HCT116 (cell line): ENCODE measurements at regions not wholly inside any gene's neighbourhood (a gene's known extent, or its start where the extent isn't known, plus 50 kb on each side); places are given as distances from the start of the nearest gene placed in this dataset.

Experiments used
- ATAC-seq: fragments of 200-7000 bp; cut with Tn5 transposase; 2 replicates; pipeline ENCODE4 v1.9.1; 2020; ENCODE audit warnings: mild to moderate bottlenecking, moderate library complexity
- BruUV-seq: library from RNA; stranded (reverse); fragments of 400-500 nt; replicated peaks from 2 replicates; lab custom pipeline; 2021; lab: Mats Ljungman, UMichigan
- CTCF ChIA-PET: fragments of 300-600 bp; sonication (Branson Sonifier 250); formaldehyde crosslinking; loops from one replicate; lab custom pipeline; 2021; ENCODE audit warnings: antibody characterized with exemption; lab: Charles Lee
- POLR2A ChIA-PET: fragments of 300-600, 350-600 bp; sonication (Branson Sonifier 250); formaldehyde crosslinking; loops from one replicate; lab custom pipeline; 2021; ENCODE audit warnings: antibody characterized with exemption; lab: Charles Lee
- RAD21 ChIA-PET, 2 experiments: fragments of 300-600 bp; sonication (Branson Sonifier 250); formaldehyde crosslinking; loops; one replicate each; lab custom pipeline; 2023; ENCODE audit warnings: low total read pairs in 2 of 2; ENCODE audit not compliant: uncharacterized antibody in 2 of 2, unreplicated experiment in 2 of 2, low non-redundant PET in 1 of 2; lab: Charles Lee
- DNase-seq: peaks from one replicate; pipeline ENCODE4 v3.0.0-alpha.2; 2010; ENCODE audit warnings: low read depth, low spot score
- H2AFZ ChIP-seq: fragments of 200-600 bp; shearing (Covaris generic), sonication (generic); 2 replicates; pipeline ENCODE4 v1.6.1; 2017; ENCODE audit warnings: low read depth, mixed run types, mixed read lengths, antibody characterized with exemption, low read length; ENCODE audit not compliant: poor library complexity, severe bottlenecking
- H3K27ac ChIP-seq: 2 replicates; pipeline ENCODE4 v1.5.1; 2012; ENCODE audit warnings: low read depth, low read length
- H3K27me3 ChIP-seq: fragments of 200-600 bp; sonication (generic); 2 replicates; pipeline ENCODE4 v1.6.1; 2016; ENCODE audit warnings: mixed run types, low read length, mixed read lengths; ENCODE audit not compliant: insufficient read depth
- H3K36me3 ChIP-seq, 2 experiments: fragments of 200-500 bp in 1 of 2; fragments of 200-600 bp in 1 of 2; sonication (Bioruptor generic) in 1 of 2; sonication (generic) in 1 of 2; 2 replicates each; pipeline versions ENCODE4 v1.5.1 to v1.6.1; 2014 to 2016; ENCODE audit warnings: low read length in 2 of 2, inconsistent platforms in 1 of 2, mixed read lengths in 1 of 2, mixed run types in 1 of 2; ENCODE audit not compliant: insufficient read depth in 2 of 2, control insufficient read depth in 1 of 2
- H3K4me1 ChIP-seq, 2 experiments: fragments of 200-600 bp in 1 of 2; sonication (generic) in 1 of 2; 2 replicates each; pipeline versions ENCODE4 v1.5.1 to v1.6.1; 2012 to 2017; ENCODE audit warnings: low read length in 2 of 2, inconsistent platforms in 1 of 2, mild to moderate bottlenecking in 1 of 2, mixed read lengths in 1 of 2, mixed run types in 1 of 2, moderate library complexity in 1 of 2; ENCODE audit not compliant: insufficient read depth in 2 of 2, control insufficient read depth in 1 of 2
- H3K4me2 ChIP-seq: fragments of 200-600 bp; sonication (generic); 2 replicates; pipeline ENCODE4 v1.6.1; 2017; ENCODE audit warnings: mixed run types, low read length, mixed read lengths
- H3K4me3 ChIP-seq, 2 experiments: fragments of 200-600 bp in 1 of 2; sonication (generic) in 1 of 2; replicated peaks in 1 of 2; 2 replicates each; pipeline ENCODE4 v1.5.1; 2011 to 2016; ENCODE audit warnings: low read length in 2 of 2, control low read depth in 1 of 2, low read depth in 1 of 2, mild to moderate bottlenecking in 1 of 2, mixed read lengths in 1 of 2, mixed run types in 1 of 2
- H3K79me2 ChIP-seq: fragments of 200-600 bp; sonication (generic); 2 replicates; pipeline ENCODE4 v1.6.1; 2017; ENCODE audit warnings: mild to moderate bottlenecking, mixed run types, low read length, moderate library complexity, mixed read lengths; ENCODE audit not compliant: insufficient read depth
- H3K9ac ChIP-seq: fragments of 200-600 bp; sonication (generic); 2 replicates; pipeline ENCODE4 v1.6.1; 2016; ENCODE audit warnings: low read length, mixed read lengths
- H3K9me2 ChIP-seq: fragments of 200-600 bp; sonication (generic), shearing (Covaris generic); 2 replicates; pipeline ENCODE4 v1.6.1; 2017; ENCODE audit warnings: mixed run types, mild to moderate bottlenecking, moderate library complexity; ENCODE audit not compliant: insufficient read depth
- H3K9me3 ChIP-seq, 2 experiments: fragments of 200-500 bp in 1 of 2; fragments of 200-600 bp in 1 of 2; sonication (Bioruptor generic) in 1 of 2; sonication (generic) in 1 of 2; 2 replicates each; pipeline ENCODE4 v1.6.1; 2014 to 2017; ENCODE audit warnings: low read length in 2 of 2, mixed read lengths in 2 of 2, inconsistent platforms in 1 of 2, low read depth in 1 of 2, mild to moderate bottlenecking in 1 of 2, mixed run types in 1 of 2, moderate library complexity in 1 of 2; ENCODE audit not compliant: control insufficient read depth in 1 of 2, insufficient read depth in 1 of 2
- H4K20me1 ChIP-seq: fragments of 200-600 bp; sonication (generic), shearing (Covaris generic); 2 replicates; pipeline ENCODE4 v1.6.1; 2017; ENCODE audit warnings: mixed run types, mild to moderate bottlenecking, moderate library complexity; ENCODE audit not compliant: insufficient read depth
- CBX3 ChIP-seq: IDR thresholded peaks from 2 replicates; pipeline ENCODE4 v1.6.1; 2012; ENCODE audit warnings: low read depth
- EZH2 ChIP-seq: fragments of 200-600 bp; sonication (generic); IDR thresholded peaks from 2 replicates; pipeline ENCODE4 v1.6.1; 2017; ENCODE audit warnings: antibody characterized with exemption, mixed run types
- EZH2phosphoT487 ChIP-seq: fragments of 200-600 bp; IDR thresholded peaks from 2 replicates; pipeline ENCODE4 v1.6.1; 2018; ENCODE audit warnings: antibody characterized with exemption, borderline replicate concordance
- FOSL1 ChIP-seq: IDR thresholded peaks from 2 replicates; pipeline ENCODE4 v1.6.1; 2012; ENCODE audit warnings: low read depth
- POLR2AphosphoS5 ChIP-seq: IDR thresholded peaks from 2 replicates; pipeline ENCODE4 v1.6.1; 2011; ENCODE audit warnings: mild to moderate bottlenecking, low read depth, low read length, moderate library complexity
- RAD21 ChIP-seq: IDR thresholded peaks from 2 replicates; pipeline ENCODE4 v1.6.1; 2012; ENCODE audit warnings: low read depth, mild to moderate bottlenecking
- SRF ChIP-seq: IDR thresholded peaks from 2 replicates; pipeline ENCODE4 v1.6.1; 2012; ENCODE audit warnings: low read depth
- YY1 ChIP-seq: IDR thresholded peaks from 2 replicates; pipeline ENCODE4 v1.6.1; 2011; ENCODE audit warnings: low read length, low read depth, moderate library complexity, mild to moderate bottlenecking; ENCODE audit not compliant: insufficient replicate concordance; ENCODE audit errors: extremely low read depth
- intact Hi-C: fragments of 100-400 bp; cut with micrococcal nuclease; formaldehyde crosslinking; loops from 2 replicates; pipeline ENCODE4 v1.10.0; 2022
- TF ChIP-seq, protein P1 (sequence below): IDR thresholded peaks from 2 replicates; pipeline ENCODE4 v1.6.1; 2012; ENCODE audit warnings: low read depth
- TF ChIP-seq, protein P2 (sequence below), 3 experiments: fragments of 200-600 bp in 1 of 3; sonication (generic) in 1 of 3; IDR thresholded peaks in 2 of 3; conservative IDR thresholded peaks in 1 of 3; 2 replicates each; pipeline ENCODE4 v1.5.1; 2012 to 2017; ENCODE audit warnings: low read depth in 2 of 3, low read length in 2 of 3, antibody characterized with exemption in 1 of 3, borderline replicate concordance in 1 of 3, control low read depth in 1 of 3, mild to moderate bottlenecking in 1 of 3, mixed read lengths in 1 of 3, mixed run types in 1 of 3, moderate library complexity in 1 of 3; ENCODE audit not compliant: insufficient read depth in 1 of 3

GRCh38 chr3:145737952-145738351 lies 423.0 kb downstream of the PLOD2 start:
- POLR2A ChIA-PET: no interaction called here
- no peak for ATAC-seq

More at GRCh38 chr3:145737952-145738351, 423.0 kb downstream of the PLOD2 start:
- no peaks in the 10 kb centered on the region for H3K27me3 ChIP-seq
- RAD21 ChIA-PET: no interaction called here
- H3K36me3 ChIP-seq: no peaks in the 10 kb centered on the region
- H4K20me1 ChIP-seq: no peaks in the 10 kb centered on the region
- no peaks in the 10 kb centered on the region for H3K4me1 ChIP-seq
- no peak overlapping the region for H3K27ac ChIP-seq
- no peak overlapping the region for H3K4me2 ChIP-seq
- no peaks in the 10 kb centered on the region for H3K9me3 ChIP-seq
- no peaks in the 10 kb centered on the region for H3K9me2 ChIP-seq
- DNase-seq: no peak
- no peak overlapping the region for H3K9ac ChIP-seq
- CTCF ChIA-PET: no interaction called here
- BruUV-seq: no TSS peak
- no peaks in the 10 kb centered on the region for H3K79me2 ChIP-seq
- H3K4me3 ChIP-seq: no peak overlapping the region
- intact Hi-C loops: no loop called here
- TF ChIP-seq CBX3: no peak
- no peak for TF ChIP-seq FOSL1
- TF ChIP-seq, protein P1, sequence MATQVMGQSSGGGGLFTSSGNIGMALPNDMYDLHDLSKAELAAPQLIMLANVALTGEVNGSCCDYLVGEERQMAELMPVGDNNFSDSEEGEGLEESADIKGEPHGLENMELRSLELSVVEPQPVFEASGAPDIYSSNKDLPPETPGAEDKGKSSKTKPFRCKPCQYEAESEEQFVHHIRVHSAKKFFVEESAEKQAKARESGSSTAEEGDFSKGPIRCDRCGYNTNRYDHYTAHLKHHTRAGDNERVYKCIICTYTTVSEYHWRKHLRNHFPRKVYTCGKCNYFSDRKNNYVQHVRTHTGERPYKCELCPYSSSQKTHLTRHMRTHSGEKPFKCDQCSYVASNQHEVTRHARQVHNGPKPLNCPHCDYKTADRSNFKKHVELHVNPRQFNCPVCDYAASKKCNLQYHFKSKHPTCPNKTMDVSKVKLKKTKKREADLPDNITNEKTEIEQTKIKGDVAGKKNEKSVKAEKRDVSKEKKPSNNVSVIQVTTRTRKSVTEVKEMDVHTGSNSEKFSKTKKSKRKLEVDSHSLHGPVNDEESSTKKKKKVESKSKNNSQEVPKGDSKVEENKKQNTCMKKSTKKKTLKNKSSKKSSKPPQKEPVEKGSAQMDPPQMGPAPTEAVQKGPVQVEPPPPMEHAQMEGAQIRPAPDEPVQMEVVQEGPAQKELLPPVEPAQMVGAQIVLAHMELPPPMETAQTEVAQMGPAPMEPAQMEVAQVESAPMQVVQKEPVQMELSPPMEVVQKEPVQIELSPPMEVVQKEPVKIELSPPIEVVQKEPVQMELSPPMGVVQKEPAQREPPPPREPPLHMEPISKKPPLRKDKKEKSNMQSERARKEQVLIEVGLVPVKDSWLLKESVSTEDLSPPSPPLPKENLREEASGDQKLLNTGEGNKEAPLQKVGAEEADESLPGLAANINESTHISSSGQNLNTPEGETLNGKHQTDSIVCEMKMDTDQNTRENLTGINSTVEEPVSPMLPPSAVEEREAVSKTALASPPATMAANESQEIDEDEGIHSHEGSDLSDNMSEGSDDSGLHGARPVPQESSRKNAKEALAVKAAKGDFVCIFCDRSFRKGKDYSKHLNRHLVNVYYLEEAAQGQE: no peak
- no peak for TF ChIP-seq EZH2
- TF ChIP-seq, protein P2, sequence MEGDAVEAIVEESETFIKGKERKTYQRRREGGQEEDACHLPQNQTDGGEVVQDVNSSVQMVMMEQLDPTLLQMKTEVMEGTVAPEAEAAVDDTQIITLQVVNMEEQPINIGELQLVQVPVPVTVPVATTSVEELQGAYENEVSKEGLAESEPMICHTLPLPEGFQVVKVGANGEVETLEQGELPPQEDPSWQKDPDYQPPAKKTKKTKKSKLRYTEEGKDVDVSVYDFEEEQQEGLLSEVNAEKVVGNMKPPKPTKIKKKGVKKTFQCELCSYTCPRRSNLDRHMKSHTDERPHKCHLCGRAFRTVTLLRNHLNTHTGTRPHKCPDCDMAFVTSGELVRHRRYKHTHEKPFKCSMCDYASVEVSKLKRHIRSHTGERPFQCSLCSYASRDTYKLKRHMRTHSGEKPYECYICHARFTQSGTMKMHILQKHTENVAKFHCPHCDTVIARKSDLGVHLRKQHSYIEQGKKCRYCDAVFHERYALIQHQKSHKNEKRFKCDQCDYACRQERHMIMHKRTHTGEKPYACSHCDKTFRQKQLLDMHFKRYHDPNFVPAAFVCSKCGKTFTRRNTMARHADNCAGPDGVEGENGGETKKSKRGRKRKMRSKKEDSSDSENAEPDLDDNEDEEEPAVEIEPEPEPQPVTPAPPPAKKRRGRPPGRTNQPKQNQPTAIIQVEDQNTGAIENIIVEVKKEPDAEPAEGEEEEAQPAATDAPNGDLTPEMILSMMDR (IDR thresholded peaks at IDR 0.05 in 2 of 3, conservative IDR thresholded peaks at IDR 0.05 in 1 of 3; ENCODE audit: borderline replicate concordance in 1 of 3, insufficient read depth in 1 of 3, low read depth in 2 of 3, low read length in 2 of 3): no peak
- TF ChIP-seq RAD21: no peak
- no peak for TF ChIP-seq YY1
- TF ChIP-seq SRF: no peak
- no peak for TF ChIP-seq EZH2phosphoT487
- TF ChIP-seq POLR2AphosphoS5: no peak
- no peak overlapping the region for H2AFZ ChIP-seq
